GM23338 (cell line): ENCODE measurements at regions not wholly inside any gene's neighbourhood (a gene's known extent, or its start where the extent isn't known, plus 50 kb on each side); places are given as distances from the start of the nearest gene placed in this dataset.

Source experiments
- ATAC-seq: fragments of 200-7000 bp; cut with Tn5 transposase; 3 replicates; pipeline ENCODE4 v1.9.1; 2020
- DNase-seq: peaks from one replicate; pipeline ENCODE4 v3.0.0-alpha.2; 2015; ENCODE audit warnings: low spot score
- H2AFZ ChIP-seq: fragments of 200-600 bp; sonication (generic); 2 replicates; pipeline ENCODE4 v1.8.0; 2016; ENCODE audit warnings: antibody characterized with exemption, mild to moderate bottlenecking, moderate library complexity
- H3F3A ChIP-seq: fragments of 200-600 bp; sonication (generic); replicated peaks from 2 replicates; pipeline ENCODE4 v1.8.0; 2017; ENCODE audit warnings: antibody characterized with exemption, mixed run types, low read depth
- H3K27ac ChIP-seq: fragments of 200-600 bp; sonication (generic); 2 replicates; pipeline ENCODE4 v1.6.1; 2016; ENCODE audit warnings: low read depth
- H3K27me3 ChIP-seq: fragments of 200-600 bp; sonication (generic); 2 replicates; pipeline ENCODE4 v1.8.0; 2016; ENCODE audit warnings: mild to moderate bottlenecking, mixed run types, moderate library complexity; ENCODE audit not compliant: insufficient read depth
- H3K36me3 ChIP-seq: fragments of 200-600 bp; sonication (generic); 2 replicates; pipeline ENCODE4 v1.8.0; 2016; ENCODE audit warnings: mild to moderate bottlenecking; ENCODE audit not compliant: insufficient read depth
- H3K4me1 ChIP-seq: fragments of 200-600 bp; sonication (generic); 2 replicates; pipeline ENCODE4 v1.8.0; 2016; ENCODE audit warnings: mild to moderate bottlenecking, moderate library complexity; ENCODE audit not compliant: insufficient read depth
- H3K4me2 ChIP-seq: fragments of 200-600 bp; sonication (generic); 2 replicates; pipeline ENCODE4 v1.7.1; 2017; ENCODE audit warnings: mixed run types
- H3K4me3 ChIP-seq: fragments of 200-600 bp; sonication (generic); 2 replicates; pipeline ENCODE4 v1.6.1; 2016; ENCODE audit warnings: mixed run types
- H3K79me2 ChIP-seq: fragments of 200-600 bp; sonication (generic); replicated peaks from 2 replicates; pipeline ENCODE4 v1.8.0; 2017; ENCODE audit warnings: mild to moderate bottlenecking; ENCODE audit not compliant: insufficient read depth
- H3K9me2 ChIP-seq: fragments of 200-600 bp; sonication (generic); 2 replicates; pipeline ENCODE4 v1.8.0; 2017; ENCODE audit not compliant: insufficient read depth
- H4K20me1 ChIP-seq: fragments of 200-600 bp; sonication (generic); replicated peaks from 2 replicates; pipeline ENCODE4 v1.8.0; 2017; ENCODE audit warnings: mild to moderate bottlenecking; ENCODE audit not compliant: insufficient read depth
- H3K27ac Mint-ChIP-seq: 2 replicates; pipeline ENCODE4 v1.8.0; 2020; ENCODE audit warnings: inconsistent platforms, mild to moderate bottlenecking, moderate library complexity, mixed read lengths
- H3K27me3 Mint-ChIP-seq: 3 replicates; pipeline ENCODE4 v1.8.0; 2022; ENCODE audit warnings: low read depth, mild to moderate bottlenecking, moderate library complexity, mixed read lengths, inconsistent platforms; ENCODE audit not compliant: insufficient read depth, poor library complexity
- H3K36me3 Mint-ChIP-seq: 3 replicates; pipeline ENCODE4 v1.8.0; 2021; ENCODE audit warnings: low read depth, mild to moderate bottlenecking, inconsistent platforms, moderate library complexity, mixed read lengths
- H3K4me1 Mint-ChIP-seq: 3 replicates; pipeline ENCODE4 v1.8.0; 2020; ENCODE audit warnings: mild to moderate bottlenecking, inconsistent platforms, mixed read lengths
- H3K4me3 Mint-ChIP-seq: 3 replicates; pipeline ENCODE4 v1.8.0; 2021; ENCODE audit warnings: moderate library complexity, mild to moderate bottlenecking, inconsistent platforms, mixed read lengths
- H3K9me3 Mint-ChIP-seq: 3 replicates; pipeline ENCODE4 v1.8.0; 2020; ENCODE audit warnings: moderate library complexity, mild to moderate bottlenecking, inconsistent platforms, mixed read lengths
- CREB1 ChIP-seq: fragments of 250-450 bp; sonication (Bioruptor Pico); IDR thresholded peaks from 2 replicates; pipeline ENCODE4 v1.5.0; 2020; ENCODE audit warnings: low read depth, mild to moderate bottlenecking, moderate library complexity
- EZH2 ChIP-seq: fragments of 200-600 bp; sonication (generic); IDR thresholded peaks from one replicate; pipeline ENCODE4 v1.8.0; 2017; ENCODE audit warnings: antibody characterized with exemption, mild to moderate bottlenecking, low read depth; ENCODE audit not compliant: unreplicated experiment
- JUNB ChIP-seq: IDR thresholded peaks from one replicate; pipeline ENCODE4 v1.6.1; 2016; ENCODE audit warnings: antibody characterized with exemption; ENCODE audit not compliant: unreplicated experiment
- NANOG ChIP-seq: IDR thresholded peaks from 2 replicates; pipeline ENCODE4 v1.6.1; 2016; ENCODE audit warnings: antibody characterized with exemption, borderline replicate concordance
- POLR2AphosphoS5 ChIP-seq: IDR thresholded peaks from 2 replicates; pipeline ENCODE4 v1.6.1; 2016; ENCODE audit warnings: antibody characterized with exemption, low read depth
- STAT1 ChIP-seq: IDR thresholded peaks from one replicate; pipeline ENCODE4 v1.6.1; 2016; ENCODE audit warnings: antibody characterized with exemption; ENCODE audit not compliant: unreplicated experiment
- ZNF114 ChIP-seq: fragments of 250-450 bp; sonication (Bioruptor Pico); IDR thresholded peaks from 2 replicates; pipeline ENCODE4 v1.5.0; 2020; ENCODE audit warnings: mild to moderate bottlenecking, moderate library complexity
- ZNF331 ChIP-seq: fragments of 250-450 bp; sonication (Bioruptor Pico); IDR thresholded peaks from 2 replicates; pipeline ENCODE4 v1.5.0; 2020; ENCODE audit warnings: low read depth, mild to moderate bottlenecking, moderate library complexity
- TF ChIP-seq, protein P1 (sequence below): IDR thresholded peaks from one replicate; pipeline ENCODE4 v1.6.1; 2018; ENCODE audit warnings: antibody characterized with exemption; ENCODE audit not compliant: unreplicated experiment
- TF ChIP-seq, protein P2 (sequence below), 2 experiments: fragments of 200-600 bp in 1 of 2; sonication (generic) in 1 of 2; conservative IDR thresholded peaks; 2 replicates each; pipeline versions ENCODE4 v1.5.1 to v1.6.1; 2016 to 2017; ENCODE audit warnings: antibody characterized with exemption in 2 of 2, low read depth in 2 of 2, mild to moderate bottlenecking in 2 of 2, moderate library complexity in 1 of 2
- TF ChIP-seq, protein P3 (sequence below): fragments of 250-450 bp; sonication (Bioruptor Pico); IDR thresholded peaks from 2 replicates; pipeline ENCODE4 v1.5.0; 2020; ENCODE audit warnings: mild to moderate bottlenecking, moderate library complexity

DNA sequence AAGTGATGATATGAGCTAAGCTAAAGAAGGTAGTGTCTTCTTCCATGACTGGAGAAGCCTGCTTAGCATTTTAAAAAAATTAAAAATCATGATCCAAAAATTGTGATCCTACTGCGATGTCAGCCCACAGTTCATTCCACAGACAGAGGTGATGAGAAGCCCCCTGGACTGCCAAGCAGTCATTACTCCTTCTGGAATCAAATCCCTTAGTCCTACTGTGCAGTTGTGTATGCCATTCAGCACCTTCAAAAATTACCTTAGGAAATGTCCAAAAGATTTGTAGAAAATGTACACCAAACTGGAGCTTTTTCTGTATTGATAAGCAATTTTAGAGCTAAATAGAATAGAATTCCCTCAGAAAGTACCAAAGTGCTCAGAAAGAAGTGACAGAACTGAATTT is 283.5 kb upstream of the NFE2L3 start:
- ATAC-seq (no peak), DNase-seq (no peak)
- H3K36me3 Mint-ChIP-seq, result no peaks in the 10 kb centered on the region
- TF ChIP-seq ZNF331 (CRISPR knock-in tag), result no peak
- no peak for TF ChIP-seq JUNB
- TF ChIP-seq CREB1 (CRISPR knock-in tag), result no peak
- no peak overlapping the region for H3K4me2 ChIP-seq
- H3K27me3 Mint-ChIP-seq, result peaks cover 23% of the 10 kb centered on the region
- H3K79me2 ChIP-seq, result no peaks in the 10 kb centered on the region
- H3K27ac ChIP-seq, result no peak overlapping the region
- no peaks in the 10 kb centered on the region for H3K9me2 ChIP-seq
- peaks cover 26% of the 10 kb centered on the region; the same call in 2 of the 3 replicates for H3K4me1 Mint-ChIP-seq
- no peak overlapping the region for H3K4me3 ChIP-seq
- peaks cover 79% of the 10 kb centered on the region for H3K27me3 ChIP-seq
- peaks cover 30% of the 10 kb centered on the region for H3K4me1 ChIP-seq
- no peaks in the 10 kb centered on the region for H3K36me3 ChIP-seq
- no peak overlapping the region for H2AFZ ChIP-seq
- H3K27ac Mint-ChIP-seq, result no peak overlapping the region
- H3K4me3 Mint-ChIP-seq, result no peak overlapping the region
- no peaks in the 10 kb centered on the region for H3F3A ChIP-seq
- H4K20me1 ChIP-seq, result no peaks in the 10 kb centered on the region
- no peaks in the 10 kb centered on the region for H3K9me3 Mint-ChIP-seq

DNA sequence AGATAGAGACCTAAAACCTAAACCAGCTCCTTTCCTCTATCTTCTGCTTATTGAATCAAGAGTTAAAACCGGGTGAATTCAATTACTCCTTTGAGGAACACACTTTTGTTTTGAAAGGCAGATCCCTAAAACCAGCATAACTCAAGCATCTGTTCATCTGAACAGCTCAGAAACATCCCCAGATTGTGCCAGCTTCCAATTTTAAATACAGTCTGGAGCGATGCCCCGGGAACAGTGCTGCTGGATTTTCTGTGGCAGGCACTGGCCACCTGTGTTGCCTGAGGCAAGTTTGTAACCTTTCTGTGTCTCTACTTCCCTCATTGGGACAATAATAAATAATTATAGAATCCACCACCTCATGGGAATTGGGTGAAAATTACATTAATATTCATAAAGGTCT is 281.4 kb upstream of the NFE2L3 start:
- H3K27ac ChIP-seq, result no peak overlapping the region
- DNase-seq, result no peak
- no peaks in the 10 kb centered on the region for H3F3A ChIP-seq
- H3K4me3 ChIP-seq, result no peak overlapping the region
- H3K9me2 ChIP-seq, result no peaks in the 10 kb centered on the region
- no peaks in the 10 kb centered on the region for H3K36me3 ChIP-seq
- Mint-ChIP-seq H3K27ac (no peak overlapping the region), H3K4me3 (no peak overlapping the region), H3K4me1 (peaks cover 17% of the 10 kb centered on the region; the same call in 2 of the 3 replicates), H3K27me3 (peaks cover 18% of the 10 kb centered on the region), H3K9me3 (no peaks in the 10 kb centered on the region; the same call in 2 of the 3 replicates), H3K36me3 (no peaks in the 10 kb centered on the region)
- H3K4me1 ChIP-seq, result peaks cover 10% of the 10 kb centered on the region; the same call in 1 of the 2 replicates
- no peaks in the 10 kb centered on the region for H4K20me1 ChIP-seq
- H3K79me2 ChIP-seq, result no peaks in the 10 kb centered on the region
- H3K27me3 ChIP-seq, result peaks cover 60% of the 10 kb centered on the region
- H2AFZ ChIP-seq, result no peak overlapping the region
- no peak overlapping the region for H3K4me2 ChIP-seq
- no peak for ATAC-seq
- no peak for TF ChIP-seq EZH2
- TF ChIP-seq, protein P1, sequence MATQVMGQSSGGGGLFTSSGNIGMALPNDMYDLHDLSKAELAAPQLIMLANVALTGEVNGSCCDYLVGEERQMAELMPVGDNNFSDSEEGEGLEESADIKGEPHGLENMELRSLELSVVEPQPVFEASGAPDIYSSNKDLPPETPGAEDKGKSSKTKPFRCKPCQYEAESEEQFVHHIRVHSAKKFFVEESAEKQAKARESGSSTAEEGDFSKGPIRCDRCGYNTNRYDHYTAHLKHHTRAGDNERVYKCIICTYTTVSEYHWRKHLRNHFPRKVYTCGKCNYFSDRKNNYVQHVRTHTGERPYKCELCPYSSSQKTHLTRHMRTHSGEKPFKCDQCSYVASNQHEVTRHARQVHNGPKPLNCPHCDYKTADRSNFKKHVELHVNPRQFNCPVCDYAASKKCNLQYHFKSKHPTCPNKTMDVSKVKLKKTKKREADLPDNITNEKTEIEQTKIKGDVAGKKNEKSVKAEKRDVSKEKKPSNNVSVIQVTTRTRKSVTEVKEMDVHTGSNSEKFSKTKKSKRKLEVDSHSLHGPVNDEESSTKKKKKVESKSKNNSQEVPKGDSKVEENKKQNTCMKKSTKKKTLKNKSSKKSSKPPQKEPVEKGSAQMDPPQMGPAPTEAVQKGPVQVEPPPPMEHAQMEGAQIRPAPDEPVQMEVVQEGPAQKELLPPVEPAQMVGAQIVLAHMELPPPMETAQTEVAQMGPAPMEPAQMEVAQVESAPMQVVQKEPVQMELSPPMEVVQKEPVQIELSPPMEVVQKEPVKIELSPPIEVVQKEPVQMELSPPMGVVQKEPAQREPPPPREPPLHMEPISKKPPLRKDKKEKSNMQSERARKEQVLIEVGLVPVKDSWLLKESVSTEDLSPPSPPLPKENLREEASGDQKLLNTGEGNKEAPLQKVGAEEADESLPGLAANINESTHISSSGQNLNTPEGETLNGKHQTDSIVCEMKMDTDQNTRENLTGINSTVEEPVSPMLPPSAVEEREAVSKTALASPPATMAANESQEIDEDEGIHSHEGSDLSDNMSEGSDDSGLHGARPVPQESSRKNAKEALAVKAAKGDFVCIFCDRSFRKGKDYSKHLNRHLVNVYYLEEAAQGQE, result no peak
- no peak for TF ChIP-seq ZNF331 (CRISPR knock-in tag)
- TF ChIP-seq CREB1 (CRISPR knock-in tag), result no peak
- no peak for TF ChIP-seq POLR2AphosphoS5
- TF ChIP-seq, protein P2, sequence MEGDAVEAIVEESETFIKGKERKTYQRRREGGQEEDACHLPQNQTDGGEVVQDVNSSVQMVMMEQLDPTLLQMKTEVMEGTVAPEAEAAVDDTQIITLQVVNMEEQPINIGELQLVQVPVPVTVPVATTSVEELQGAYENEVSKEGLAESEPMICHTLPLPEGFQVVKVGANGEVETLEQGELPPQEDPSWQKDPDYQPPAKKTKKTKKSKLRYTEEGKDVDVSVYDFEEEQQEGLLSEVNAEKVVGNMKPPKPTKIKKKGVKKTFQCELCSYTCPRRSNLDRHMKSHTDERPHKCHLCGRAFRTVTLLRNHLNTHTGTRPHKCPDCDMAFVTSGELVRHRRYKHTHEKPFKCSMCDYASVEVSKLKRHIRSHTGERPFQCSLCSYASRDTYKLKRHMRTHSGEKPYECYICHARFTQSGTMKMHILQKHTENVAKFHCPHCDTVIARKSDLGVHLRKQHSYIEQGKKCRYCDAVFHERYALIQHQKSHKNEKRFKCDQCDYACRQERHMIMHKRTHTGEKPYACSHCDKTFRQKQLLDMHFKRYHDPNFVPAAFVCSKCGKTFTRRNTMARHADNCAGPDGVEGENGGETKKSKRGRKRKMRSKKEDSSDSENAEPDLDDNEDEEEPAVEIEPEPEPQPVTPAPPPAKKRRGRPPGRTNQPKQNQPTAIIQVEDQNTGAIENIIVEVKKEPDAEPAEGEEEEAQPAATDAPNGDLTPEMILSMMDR (conservative IDR thresholded peaks at IDR 0.05; ENCODE audit: low read depth in 2 of 2), result no peak
- no peak for TF ChIP-seq ZNF114 (CRISPR knock-in tag)
- TF ChIP-seq, protein P3, sequence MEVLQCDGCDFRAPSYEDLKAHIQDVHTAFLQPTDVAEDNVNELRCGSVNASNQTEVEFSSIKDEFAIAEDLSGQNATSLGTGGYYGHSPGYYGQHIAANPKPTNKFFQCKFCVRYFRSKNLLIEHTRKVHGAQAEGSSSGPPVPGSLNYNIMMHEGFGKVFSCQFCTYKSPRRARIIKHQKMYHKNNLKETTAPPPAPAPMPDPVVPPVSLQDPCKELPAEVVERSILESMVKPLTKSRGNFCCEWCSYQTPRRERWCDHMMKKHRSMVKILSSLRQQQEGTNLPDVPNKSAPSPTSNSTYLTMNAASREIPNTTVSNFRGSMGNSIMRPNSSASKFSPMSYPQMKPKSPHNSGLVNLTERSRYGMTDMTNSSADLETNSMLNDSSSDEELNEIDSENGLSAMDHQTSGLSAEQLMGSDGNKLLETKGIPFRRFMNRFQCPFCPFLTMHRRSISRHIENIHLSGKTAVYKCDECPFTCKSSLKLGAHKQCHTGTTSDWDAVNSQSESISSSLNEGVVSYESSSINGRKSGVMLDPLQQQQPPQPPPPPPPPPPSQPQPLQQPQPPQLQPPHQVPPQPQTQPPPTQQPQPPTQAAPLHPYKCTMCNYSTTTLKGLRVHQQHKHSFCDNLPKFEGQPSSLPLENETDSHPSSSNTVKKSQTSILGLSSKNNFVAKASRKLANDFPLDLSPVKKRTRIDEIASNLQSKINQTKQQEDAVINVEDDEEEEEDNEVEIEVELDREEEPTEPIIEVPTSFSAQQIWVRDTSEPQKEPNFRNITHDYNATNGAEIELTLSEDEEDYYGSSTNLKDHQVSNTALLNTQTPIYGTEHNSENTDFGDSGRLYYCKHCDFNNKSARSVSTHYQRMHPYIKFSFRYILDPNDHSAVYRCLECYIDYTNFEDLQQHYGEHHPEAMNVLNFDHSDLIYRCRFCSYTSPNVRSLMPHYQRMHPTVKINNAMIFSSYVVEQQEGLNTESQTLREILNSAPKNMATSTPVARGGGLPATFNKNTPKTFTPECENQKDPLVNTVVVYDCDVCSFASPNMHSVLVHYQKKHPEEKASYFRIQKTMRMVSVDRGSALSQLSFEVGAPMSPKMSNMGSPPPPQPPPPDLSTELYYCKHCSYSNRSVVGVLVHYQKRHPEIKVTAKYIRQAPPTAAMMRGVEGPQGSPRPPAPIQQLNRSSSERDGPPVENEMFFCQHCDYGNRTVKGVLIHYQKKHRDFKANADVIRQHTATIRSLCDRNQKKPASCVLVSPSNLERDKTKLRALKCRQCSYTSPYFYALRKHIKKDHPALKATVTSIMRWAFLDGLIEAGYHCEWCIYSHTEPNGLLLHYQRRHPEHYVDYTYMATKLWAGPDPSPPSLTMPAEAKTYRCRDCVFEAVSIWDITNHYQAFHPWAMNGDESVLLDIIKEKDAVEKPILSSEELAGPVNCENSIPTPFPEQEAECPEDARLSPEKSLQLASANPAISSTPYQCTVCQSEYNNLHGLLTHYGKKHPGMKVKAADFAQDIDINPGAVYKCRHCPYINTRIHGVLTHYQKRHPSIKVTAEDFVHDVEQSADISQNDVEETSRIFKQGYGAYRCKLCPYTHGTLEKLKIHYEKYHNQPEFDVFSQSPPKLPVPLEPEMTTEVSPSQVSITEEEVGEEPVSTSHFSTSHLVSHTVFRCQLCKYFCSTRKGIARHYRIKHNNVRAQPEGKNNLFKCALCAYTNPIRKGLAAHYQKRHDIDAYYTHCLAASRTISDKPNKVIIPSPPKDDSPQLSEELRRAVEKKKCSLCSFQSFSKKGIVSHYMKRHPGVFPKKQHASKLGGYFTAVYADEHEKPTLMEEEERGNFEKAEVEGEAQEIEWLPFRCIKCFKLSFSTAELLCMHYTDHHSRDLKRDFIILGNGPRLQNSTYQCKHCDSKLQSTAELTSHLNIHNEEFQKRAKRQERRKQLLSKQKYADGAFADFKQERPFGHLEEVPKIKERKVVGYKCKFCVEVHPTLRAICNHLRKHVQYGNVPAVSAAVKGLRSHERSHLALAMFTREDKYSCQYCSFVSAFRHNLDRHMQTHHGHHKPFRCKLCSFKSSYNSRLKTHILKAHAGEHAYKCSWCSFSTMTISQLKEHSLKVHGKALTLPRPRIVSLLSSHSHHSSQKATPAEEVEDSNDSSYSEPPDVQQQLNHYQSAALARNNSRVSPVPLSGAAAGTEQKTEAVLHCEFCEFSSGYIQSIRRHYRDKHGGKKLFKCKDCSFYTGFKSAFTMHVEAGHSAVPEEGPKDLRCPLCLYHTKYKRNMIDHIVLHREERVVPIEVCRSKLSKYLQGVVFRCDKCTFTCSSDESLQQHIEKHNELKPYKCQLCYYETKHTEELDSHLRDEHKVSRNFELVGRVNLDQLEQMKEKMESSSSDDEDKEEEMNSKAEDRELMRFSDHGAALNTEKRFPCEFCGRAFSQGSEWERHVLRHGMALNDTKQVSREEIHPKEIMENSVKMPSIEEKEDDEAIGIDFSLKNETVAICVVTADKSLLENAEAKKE (CRISPR knock-in tag), result no peak
- TF ChIP-seq STAT1, result no peak
- no peak for TF ChIP-seq NANOG
